WTC11 (cell line): ENCODE measurements at regions not wholly inside any gene's neighbourhood (a gene's known extent, or its start where the extent isn't known, plus 50 kb on each side); places are given as distances from the start of the nearest gene placed in this dataset.

ENCODE experiments used
- ATF1 ChIP-seq: sonication (generic); formaldehyde crosslinking; IDR thresholded peaks from 2 replicates; pipeline ENCODE4 v1.8.1; 2023; ENCODE audit warnings: mild to moderate bottlenecking, moderate library complexity, missing genetic modification reagents
- CTCF ChIP-seq: fragments of 200-600 bp; IDR thresholded peaks from 2 replicates; pipeline ENCODE4 v1.8.0; 2022; ENCODE audit warnings: antibody characterized with exemption
- ETV6 ChIP-seq: sonication (generic); formaldehyde crosslinking; IDR thresholded peaks from 2 replicates; pipeline ENCODE4 v1.8.1; 2022; ENCODE audit warnings: mild to moderate bottlenecking, missing genetic modification reagents
- HMGA2 ChIP-seq: fragments of 250-450 bp; sonication (Bioruptor Pico); IDR thresholded peaks from 2 replicates; pipeline ENCODE4 v1.4.0; 2021; ENCODE audit warnings: mild to moderate bottlenecking, moderate library complexity
- HMGXB4 ChIP-seq: sonication (generic); formaldehyde crosslinking; IDR thresholded peaks from 2 replicates; pipeline ENCODE4 v1.8.1; 2023; ENCODE audit warnings: mild to moderate bottlenecking, moderate library complexity, missing genetic modification reagents
- JAZF1 ChIP-seq: fragments of 250-450 bp; sonication (Bioruptor Pico); IDR thresholded peaks from 2 replicates; pipeline ENCODE4 v1.9.0; 2021; ENCODE audit warnings: moderate library complexity, mild to moderate bottlenecking, inconsistent platforms
- JUN ChIP-seq: sonication (generic); formaldehyde crosslinking; IDR thresholded peaks from 2 replicates; pipeline ENCODE4 v1.8.0; 2023; ENCODE audit warnings: mild to moderate bottlenecking, missing genetic modification reagents
- NFE2L1 ChIP-seq: sonication (generic); formaldehyde crosslinking; IDR thresholded peaks from 2 replicates; pipeline ENCODE4 v1.8.1; 2023; ENCODE audit warnings: missing genetic modification reagents
- SP1 ChIP-seq: sonication (generic); formaldehyde crosslinking; conservative IDR thresholded peaks from 2 replicates; pipeline ENCODE4 v1.8.1; 2022; ENCODE audit warnings: missing genetic modification reagents
- TP53 ChIP-seq: sonication (generic); formaldehyde crosslinking; IDR thresholded peaks from 2 replicates; pipeline ENCODE4 v1.8.1; 2023; ENCODE audit warnings: mild to moderate bottlenecking, missing genetic modification reagents
- USF2 ChIP-seq: sonication (generic); formaldehyde crosslinking; IDR thresholded peaks from 2 replicates; pipeline ENCODE4 v1.8.1; 2023; ENCODE audit warnings: mild to moderate bottlenecking, missing genetic modification reagents, moderate library complexity
- TF ChIP-seq, protein P1 (sequence below): sonication (generic); formaldehyde crosslinking; IDR thresholded peaks from 2 replicates; pipeline ENCODE4 v1.8.0; 2022; ENCODE audit warnings: mild to moderate bottlenecking, missing genetic modification reagents
- TF ChIP-seq, protein P2 (sequence below): sonication (generic); formaldehyde crosslinking; IDR thresholded peaks from 2 replicates; pipeline ENCODE4 v1.8.0; 2023; ENCODE audit warnings: missing genetic modification reagents
- TF ChIP-seq, protein P3 (sequence below): sonication (generic); formaldehyde crosslinking; IDR thresholded peaks from 2 replicates; pipeline ENCODE4 v1.8.1; 2023; ENCODE audit warnings: mild to moderate bottlenecking, missing genetic modification reagents

GRCh38 chr4:3936184-3936583 is 170.0 kb downstream of the ADRA2C start:
- TF ChIP-seq JUN (CRISPR knock-in tag) (no peak), HMGXB4 (CRISPR knock-in tag) (no peak), CTCF (no peak), USF2 (CRISPR knock-in tag) (no peak), JAZF1 (CRISPR knock-in tag) (no peak), ATF1 (no peak), NFE2L1 (no peak), SP1 (no peak), ETV6 (CRISPR knock-in tag) (no peak), TP53 (no peak), HMGA2 (CRISPR knock-in tag) (no peak)
- TF ChIP-seq, protein P1, sequence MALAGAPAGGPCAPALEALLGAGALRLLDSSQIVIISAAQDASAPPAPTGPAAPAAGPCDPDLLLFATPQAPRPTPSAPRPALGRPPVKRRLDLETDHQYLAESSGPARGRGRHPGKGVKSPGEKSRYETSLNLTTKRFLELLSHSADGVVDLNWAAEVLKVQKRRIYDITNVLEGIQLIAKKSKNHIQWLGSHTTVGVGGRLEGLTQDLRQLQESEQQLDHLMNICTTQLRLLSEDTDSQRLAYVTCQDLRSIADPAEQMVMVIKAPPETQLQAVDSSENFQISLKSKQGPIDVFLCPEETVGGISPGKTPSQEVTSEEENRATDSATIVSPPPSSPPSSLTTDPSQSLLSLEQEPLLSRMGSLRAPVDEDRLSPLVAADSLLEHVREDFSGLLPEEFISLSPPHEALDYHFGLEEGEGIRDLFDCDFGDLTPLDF (CRISPR knock-in tag), result no peak
- TF ChIP-seq, protein P2, sequence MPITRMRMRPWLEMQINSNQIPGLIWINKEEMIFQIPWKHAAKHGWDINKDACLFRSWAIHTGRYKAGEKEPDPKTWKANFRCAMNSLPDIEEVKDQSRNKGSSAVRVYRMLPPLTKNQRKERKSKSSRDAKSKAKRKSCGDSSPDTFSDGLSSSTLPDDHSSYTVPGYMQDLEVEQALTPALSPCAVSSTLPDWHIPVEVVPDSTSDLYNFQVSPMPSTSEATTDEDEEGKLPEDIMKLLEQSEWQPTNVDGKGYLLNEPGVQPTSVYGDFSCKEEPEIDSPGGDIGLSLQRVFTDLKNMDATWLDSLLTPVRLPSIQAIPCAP (CRISPR knock-in tag), result no peak
- TF ChIP-seq, protein P3, sequence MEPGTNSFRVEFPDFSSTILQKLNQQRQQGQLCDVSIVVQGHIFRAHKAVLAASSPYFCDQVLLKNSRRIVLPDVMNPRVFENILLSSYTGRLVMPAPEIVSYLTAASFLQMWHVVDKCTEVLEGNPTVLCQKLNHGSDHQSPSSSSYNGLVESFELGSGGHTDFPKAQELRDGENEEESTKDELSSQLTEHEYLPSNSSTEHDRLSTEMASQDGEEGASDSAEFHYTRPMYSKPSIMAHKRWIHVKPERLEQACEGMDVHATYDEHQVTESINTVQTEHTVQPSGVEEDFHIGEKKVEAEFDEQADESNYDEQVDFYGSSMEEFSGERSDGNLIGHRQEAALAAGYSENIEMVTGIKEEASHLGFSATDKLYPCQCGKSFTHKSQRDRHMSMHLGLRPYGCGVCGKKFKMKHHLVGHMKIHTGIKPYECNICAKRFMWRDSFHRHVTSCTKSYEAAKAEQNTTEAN (CRISPR knock-in tag), result no peak
